ENCODE measurements at regions not wholly inside any gene's neighbourhood (a gene's known extent, or its start where the extent isn't known, plus 50 kb on each side); places are given as distances from the start of the nearest gene placed in this dataset.

- no peak for FAIRE-seq
Observed at GRCh38 chr4:112058433-112058832, 86.8 kb upstream of the FAM241A start.

GRCh38 chr4:112060212-112060611 is 85.0 kb upstream of the FAM241A start:
- intact Hi-C loops (cut with DNase I): no loop called here
- FAIRE-seq (no peak), ATAC-seq (no peak), DNase-seq (no peak)
- Histone ChIP-seq H3K4me1 (no peaks in the 10 kb centered on the region), H3K36me3 (no peaks in the 10 kb centered on the region), H3K27ac (no peak overlapping the region), H3K27me3 (no peaks in the 10 kb centered on the region), H3K4me3 (no peak overlapping the region), H3K9me3 (no peaks in the 10 kb centered on the region)
- TF ChIP-seq, protein P1, sequence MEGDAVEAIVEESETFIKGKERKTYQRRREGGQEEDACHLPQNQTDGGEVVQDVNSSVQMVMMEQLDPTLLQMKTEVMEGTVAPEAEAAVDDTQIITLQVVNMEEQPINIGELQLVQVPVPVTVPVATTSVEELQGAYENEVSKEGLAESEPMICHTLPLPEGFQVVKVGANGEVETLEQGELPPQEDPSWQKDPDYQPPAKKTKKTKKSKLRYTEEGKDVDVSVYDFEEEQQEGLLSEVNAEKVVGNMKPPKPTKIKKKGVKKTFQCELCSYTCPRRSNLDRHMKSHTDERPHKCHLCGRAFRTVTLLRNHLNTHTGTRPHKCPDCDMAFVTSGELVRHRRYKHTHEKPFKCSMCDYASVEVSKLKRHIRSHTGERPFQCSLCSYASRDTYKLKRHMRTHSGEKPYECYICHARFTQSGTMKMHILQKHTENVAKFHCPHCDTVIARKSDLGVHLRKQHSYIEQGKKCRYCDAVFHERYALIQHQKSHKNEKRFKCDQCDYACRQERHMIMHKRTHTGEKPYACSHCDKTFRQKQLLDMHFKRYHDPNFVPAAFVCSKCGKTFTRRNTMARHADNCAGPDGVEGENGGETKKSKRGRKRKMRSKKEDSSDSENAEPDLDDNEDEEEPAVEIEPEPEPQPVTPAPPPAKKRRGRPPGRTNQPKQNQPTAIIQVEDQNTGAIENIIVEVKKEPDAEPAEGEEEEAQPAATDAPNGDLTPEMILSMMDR (IDR thresholded peaks at IDR 0.05): no peak

More at GRCh38 chr4:112058433-112058832, 86.8 kb upstream of the FAM241A start:
- TF ChIP-seq, protein P1 (IDR thresholded peaks at IDR 0.05): no peak
- Histone ChIP-seq H3K4me3 (no peak overlapping the region), H3K9me3 (no peaks in the 10 kb centered on the region), H3K36me3 (no peaks in the 10 kb centered on the region), H3K27me3 (no peaks in the 10 kb centered on the region), H3K4me1 (no peaks in the 10 kb centered on the region), H3K27ac (no peak overlapping the region)
- intact Hi-C loops (cut with DNase I): no loop called here
- ATAC-seq (no peak), DNase-seq (no peak)
- 17 to 22% methylated on average over 3 of the region's 3 CpGs for WGBS, 2 donors

- H3K9me3 ChIP-seq: no peaks in the 10 kb centered on the region
- WGBS, 2 donors: 58 to 63% methylated on average over 2 of the region's 2 CpGs
- H3K4me3 ChIP-seq: no peak overlapping the region
- H3K4me1 ChIP-seq: no peaks in the 10 kb centered on the region
- DNase-seq (peak in 1 of 6 donors; percentile 32), ATAC-seq (no peak), FAIRE-seq (no peak)
- TF ChIP-seq, protein P1 (IDR thresholded peaks at IDR 0.05): no peak
- intact Hi-C loops (cut with DNase I): no loop called here
- H3K36me3 ChIP-seq: no peaks in the 10 kb centered on the region
- H3K27ac ChIP-seq: no peak overlapping the region
- H3K27me3 ChIP-seq: no peaks in the 10 kb centered on the region
Observed at GRCh38 chr4:112061207-112061817, 83.9 kb upstream of the FAM241A start.

- TF ChIP-seq, protein P1 (IDR thresholded peaks at IDR 0.05): no peak
- no peaks in the 10 kb centered on the region for H3K27me3 ChIP-seq
- no peaks in the 10 kb centered on the region for H3K4me1 ChIP-seq
- intact Hi-C loops (cut with DNase I): no loop called here
- FAIRE-seq (no peak), DNase-seq (no peak), ATAC-seq (no peak)
- H3K4me3 ChIP-seq: no peak overlapping the region
- no peaks in the 10 kb centered on the region for H3K9me3 ChIP-seq
- 89 to 92% methylated on average over 1 of the region's 1 CpG for WGBS, 2 donors
- H3K36me3 ChIP-seq: no peaks in the 10 kb centered on the region
- H3K27ac ChIP-seq: no peak overlapping the region
Observed at GRCh38 chr4:112063260-112063659, 82.0 kb upstream of the FAM241A start.

DNA sequence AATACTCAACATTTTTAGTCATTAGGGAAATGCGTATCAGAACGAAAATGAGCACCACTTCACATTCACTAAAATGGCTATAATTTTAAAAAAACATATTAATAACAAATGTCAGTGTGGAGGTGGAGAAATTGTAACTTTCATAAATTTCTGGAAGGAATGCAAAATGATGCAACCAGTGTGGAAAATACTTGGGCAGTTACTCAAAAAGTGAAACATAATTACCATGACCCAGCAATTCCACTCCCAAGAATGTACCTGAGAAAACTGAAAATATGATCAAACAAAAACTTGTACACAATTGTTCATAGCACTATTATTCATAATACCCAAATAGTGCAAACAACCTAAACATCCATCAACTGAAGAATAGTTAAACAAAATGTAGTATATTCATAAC is 76.1 kb upstream of the FAM241A start:
- TF ChIP-seq, protein P1 (IDR thresholded peaks at IDR 0.05): no peak
- H3K27ac ChIP-seq: no peak overlapping the region
- H3K36me3 ChIP-seq: no peaks in the 10 kb centered on the region
- no peak for DNase-seq
- ATAC-seq: no peak
- intact Hi-C loops (cut with DNase I): no loop called here
- no peaks in the 10 kb centered on the region for H3K4me1 ChIP-seq
- no peaks in the 10 kb centered on the region for H3K9me3 ChIP-seq
- H3K4me3 ChIP-seq: no peak overlapping the region
- no peak for FAIRE-seq
- H3K27me3 ChIP-seq: no peaks in the 10 kb centered on the region
- WGBS, 2 donors: 72 to 86% methylated on average over 2 of the region's 2 CpGs
